Transverse colon (tissue), 4 donors: ENCODE measurements at regions not wholly inside any gene's neighbourhood (a gene's known extent, or its start where the extent isn't known, plus 50 kb on each side); places are given as distances from the start of the nearest gene placed in this dataset.

ENCODE experiments used
- DNase-seq: peaks from one replicate; pipeline ENCODE4 v3.0.0-alpha.2; 2019
- H3K27ac ChIP-seq, 4 donors: fragments of 200-600 bp; sonication (generic); 2 replicates each; pipeline ENCODE4 v1.5.1; 2016 to 2018; ENCODE audit warnings: inconsistent platforms in 4 of 4
- H3K27me3 ChIP-seq: fragments of 200-600 bp; sonication (generic); 2 replicates; pipeline ENCODE4 v1.5.1; 2017; ENCODE audit warnings: inconsistent platforms
- H3K36me3 ChIP-seq, 4 donors: fragments of 200-600 bp; sonication (generic); 2 replicates each; pipeline ENCODE4 v1.5.1; 2017 to 2019; ENCODE audit warnings: inconsistent platforms in 4 of 4
- H3K4me1 ChIP-seq, 4 donors: fragments of 200-600 bp; sonication (generic); 2 replicates each; pipeline ENCODE4 v1.5.1; 2017 to 2020; ENCODE audit warnings: inconsistent platforms in 4 of 4
- H3K4me3 ChIP-seq, 4 donors: fragments of 200-600 bp; sonication (generic); 1 replicate in 1 of 4; 2 replicates in 3 of 4; pipeline versions ENCODE4 v1.5.1 to v1.6.1; 2017 to 2019; ENCODE audit warnings: inconsistent platforms in 4 of 4
- H3K9me3 ChIP-seq, 2 donors: fragments of 200-600 bp; sonication (generic); 2 replicates each; pipeline ENCODE4 v1.5.1; 2017 to 2019; ENCODE audit warnings: inconsistent platforms in 2 of 2
- CTCF ChIP-seq, 5 experiments: fragments of 200-600 bp in 3 of 5; fragments of 450-650 bp in 2 of 5; sonication (generic) in 3 of 5; IDR thresholded peaks; 1 replicate in 2 of 5; 2 replicates in 3 of 5; pipeline ENCODE4 v1.5.1; 2016 to 2017; ENCODE audit warnings: antibody characterized with exemption in 5 of 5, inconsistent platforms in 3 of 5, mild to moderate bottlenecking in 2 of 5, moderate library complexity in 1 of 5
- EP300 ChIP-seq: sonication (generic); formaldehyde crosslinking; IDR thresholded peaks from one replicate; pipeline ENCODE4 v1.6.1; 2017; ENCODE audit warnings: antibody characterized with exemption, low read depth
- POLR2A ChIP-seq: fragments of 450-650 bp; IDR thresholded peaks from one replicate; pipeline ENCODE4 v1.6.1; 2016; ENCODE audit warnings: antibody characterized with exemption, mild to moderate bottlenecking, moderate library complexity
- POLR2AphosphoS5 ChIP-seq, 3 donors: sonication (generic); formaldehyde crosslinking; IDR thresholded peaks; one replicate each; pipeline ENCODE4 v1.6.1; 2016; ENCODE audit warnings: antibody characterized with exemption in 3 of 3
- WGBS, 2 donors: methylation state at CpG; one replicate each; pipeline ENCODE4 v1.1.5; 2018; ENCODE audit warnings: low coverage in 1 of 2; 5-methylcytosine and 5-hydroxymethylcytosine counted together
- in situ Hi-C, 4 donors: fragments of 200-750 bp; cut with MboI; loops; one replicate each; pipeline versions ENCODE4 v1.15.0 to v1.15.1; 2017; ENCODE audit warnings: low sequenced_read_pairs in 3 of 4, low pct_ligation_motif_present in 1 of 4, low pct_unique_long_range_greater_than_20kb in 1 of 4
- intact Hi-C: fragments of 100-400 bp; cut with DNase I; formaldehyde crosslinking; loops from one replicate; pipeline ENCODE4 v1.15.1; 2023; ENCODE audit warnings: low total_unique reads

- no peaks in the 10 kb centered on the region for H3K27me3 ChIP-seq
- no peak overlapping the region for H3K27ac ChIP-seq
- intact Hi-C loops (no loop called here), in situ Hi-C loops (no loop called here)
- WGBS, 2 donors: 69 to 71% methylated on average over 4 of the region's 4 CpGs
- H3K4me1 ChIP-seq: peaks cover 0 to 3% (median 0%) of the 10 kb centered on the region in 4 donors
- no peak overlapping the region for H3K4me3 ChIP-seq
- H3K36me3 ChIP-seq: no peaks in the 10 kb centered on the region
- TF ChIP-seq POLR2A: no peak
- no peak for TF ChIP-seq CTCF (IDR thresholded peaks at IDR 0.05)
- no peak for TF ChIP-seq POLR2AphosphoS5 (IDR thresholded peaks at IDR 0.05)
- no peaks in the 10 kb centered on the region for H3K9me3 ChIP-seq
- no peak for DNase-seq
Measured at GRCh38 chr6:142518761-142519160, 217.0 kb downstream of the ADGRG6 start.

GRCh38 chr6:142521791-142522190, 220.0 kb downstream of the ADGRG6 start:
- Histone ChIP-seq H3K36me3 (no peaks in the 10 kb centered on the region), H3K27me3 (no peaks in the 10 kb centered on the region), H3K27ac (no peak overlapping the region), H3K4me1 (peaks cover 0 to 7% (median 2%) of the 10 kb centered on the region in 4 donors), H3K9me3 (no peaks in the 10 kb centered on the region), H3K4me3 (no peak overlapping the region)
- no peak for TF ChIP-seq POLR2AphosphoS5 (IDR thresholded peaks at IDR 0.05)
- no peak for TF ChIP-seq POLR2A
- TF ChIP-seq EP300: no peak
- TF ChIP-seq CTCF (IDR thresholded peaks at IDR 0.05): no peak
- 75 to 80% methylated on average over 1 to 2 of the region's 2 CpGs for WGBS, 2 donors
- in situ Hi-C loops (no loop called here), intact Hi-C loops (no loop called here)
- DNase-seq: no peak

- no peaks in the 10 kb centered on the region for H3K9me3 ChIP-seq
Measured at GRCh38 chr6:142523515-142524375, 221.9 kb downstream of the ADGRG6 start.

GRCh38 chr6:142530566-142530965, 228.8 kb downstream of the ADGRG6 start:
- in situ Hi-C loops (no loop called here), intact Hi-C loops (no loop called here)
- no peaks in the 10 kb centered on the region for H3K9me3 ChIP-seq
- WGBS, 2 donors: 78% methylated on average over 3 of the region's 3 CpGs; no CpG with 5 or more reads in 1 of the 2 donors
- TF ChIP-seq POLR2AphosphoS5 (IDR thresholded peaks at IDR 0.05) (no peak), CTCF (IDR thresholded peaks at IDR 0.05) (no peak), POLR2A (no peak), EP300 (no peak)
- H3K4me3 ChIP-seq: no peak overlapping the region
- no peaks in the 10 kb centered on the region for H3K36me3 ChIP-seq
- DNase-seq: no peak
- H3K27ac ChIP-seq: no peak overlapping the region
- H3K4me1 ChIP-seq: no peaks in the 10 kb centered on the region
- H3K27me3 ChIP-seq: no peaks in the 10 kb centered on the region

More at GRCh38 chr6:142523515-142524375, 221.9 kb downstream of the ADGRG6 start:
- in situ Hi-C loops: no loop called here
- 30 to 47% methylated on average over 4 of the region's 4 CpGs for WGBS, 2 donors
- H3K36me3 ChIP-seq: no peaks in the 10 kb centered on the region
- intact Hi-C loops: no loop called here
- no peak for DNase-seq
- peaks cover 0 to 7% (median 2%) of the 10 kb centered on the region in 4 donors for H3K4me1 ChIP-seq
- no peak overlapping the region for H3K27ac ChIP-seq
- H3K27me3 ChIP-seq: no peaks in the 10 kb centered on the region
- TF ChIP-seq POLR2A (no peak), POLR2AphosphoS5 (IDR thresholded peaks at IDR 0.05) (no peak), EP300 (no peak), CTCF (IDR thresholded peaks at IDR 0.05) (no peak)
- no peak overlapping the region for H3K4me3 ChIP-seq
